ENCODE measurements at regions not wholly inside any gene's neighbourhood (a gene's known extent, or its start where the extent isn't known, plus 50 kb on each side); places are given as distances from the start of the nearest gene placed in this dataset.

- H3K36me3 ChIP-seq: no peaks in the 10 kb centered on the region
- no peak overlapping the region for H3K27ac ChIP-seq
- no peaks in the 10 kb centered on the region for H3K9me3 ChIP-seq
- WGBS: 58% methylated on average over 2 of the region's 2 CpGs
- H3K4me1 ChIP-seq: peaks cover 17% of the 10 kb centered on the region
- TF ChIP-seq POLR2A (IDR thresholded peaks at IDR 0.05): no peak
- no peak for TF ChIP-seq EP300 (IDR thresholded peaks at IDR 0.05)
- TF ChIP-seq POLR2AphosphoS5 (IDR thresholded peaks at IDR 0.05): no peak
- no peak for TF ChIP-seq CTCF (IDR thresholded peaks at IDR 0.05)
- H3K27me3 ChIP-seq: no peaks in the 10 kb centered on the region
- H3K4me3 ChIP-seq: no peak overlapping the region
- no peak for DNase-seq (ENCODE audit: low spot score in 2 of 2)
Observed at GRCh38 chr9:90987566-90987965, 185.9 kb downstream of the SYK start.

- Histone ChIP-seq H3K4me3 (no peak overlapping the region), H3K27me3 (no peaks in the 10 kb centered on the region), H3K27ac (no peak overlapping the region), H3K36me3 (no peaks in the 10 kb centered on the region), H3K4me1 (peaks cover 17% of the 10 kb centered on the region), H3K9me3 (no peaks in the 10 kb centered on the region)
- no peak for DNase-seq (ENCODE audit: low spot score in 2 of 2)
- TF ChIP-seq EP300 (IDR thresholded peaks at IDR 0.05) (no peak), POLR2AphosphoS5 (IDR thresholded peaks at IDR 0.05) (no peak), CTCF (IDR thresholded peaks at IDR 0.05) (no peak), POLR2A (IDR thresholded peaks at IDR 0.05) (no peak)
- WGBS: 94% methylated on average over 1 of the region's 1 CpG
Observed at GRCh38 chr9:90988318-90988717, 186.7 kb downstream of the SYK start.

- DNase-seq (ENCODE audit: low spot score in 2 of 2): no peak
- H3K4me3 ChIP-seq: no peak overlapping the region
- TF ChIP-seq POLR2AphosphoS5 (IDR thresholded peaks at IDR 0.05): no peak
- TF ChIP-seq POLR2A (IDR thresholded peaks at IDR 0.05): no peak
- no peak for TF ChIP-seq EP300 (IDR thresholded peaks at IDR 0.05)
- TF ChIP-seq CTCF (IDR thresholded peaks at IDR 0.05): no peak
- H3K36me3 ChIP-seq: no peaks in the 10 kb centered on the region
- no peak overlapping the region for H3K27ac ChIP-seq
- H3K4me1 ChIP-seq: peaks cover 7% of the 10 kb centered on the region
- no peaks in the 10 kb centered on the region for H3K27me3 ChIP-seq
- WGBS: 54% methylated on average over 1 of the region's 1 CpG
- H3K9me3 ChIP-seq: no peaks in the 10 kb centered on the region
Observed at GRCh38 chr9:90991953-90992352, 190.3 kb downstream of the SYK start.

GRCh38 chr9:90995516-90995915 lies 193.9 kb downstream of the SYK start:
- TF ChIP-seq CTCF (IDR thresholded peaks at IDR 0.05) (no peak), EP300 (IDR thresholded peaks at IDR 0.05) (no peak)
- no peak for DNase-seq (ENCODE audit: low spot score in 2 of 2)
- Histone ChIP-seq H3K4me3 (no peak overlapping the region), H3K27ac (no peak overlapping the region), H3K4me1 (peaks cover 12% of the 10 kb centered on the region), H3K27me3 (no peaks in the 10 kb centered on the region), H3K36me3 (no peaks in the 10 kb centered on the region), H3K9me3 (no peaks in the 10 kb centered on the region)
- whole genome bisulfite sequencing: 89% methylated on average over 2 of the region's 2 CpGs

GRCh38 chr9:90996154-90997065 lies 194.8 kb downstream of the SYK start:
- no peak overlapping the region for H3K27ac ChIP-seq
- no peaks in the 10 kb centered on the region for H3K9me3 ChIP-seq
- H3K36me3 ChIP-seq: no peaks in the 10 kb centered on the region
- H3K4me1 ChIP-seq: peaks cover 12% of the 10 kb centered on the region
- H3K27me3 ChIP-seq: no peaks in the 10 kb centered on the region
- H3K4me3 ChIP-seq: no peak overlapping the region
- WGBS: 67% methylated on average over 6 of the region's 6 CpGs
- TF ChIP-seq CTCF (IDR thresholded peaks at IDR 0.05): no peak
- TF ChIP-seq POLR2A (IDR thresholded peaks at IDR 0.05): no peak
- TF ChIP-seq EP300 (IDR thresholded peaks at IDR 0.05): no peak
- DNase-seq (ENCODE audit: low spot score in 2 of 2): no peak
